ENCODE measurements at regions not wholly inside any gene's neighbourhood (a gene's known extent, or its start where the extent isn't known, plus 50 kb on each side); places are given as distances from the start of the nearest gene placed in this dataset.

GRCh38 chr10:118496525-118496924 lies 98.9 kb downstream of the PRLHR start:
- no peak for TF ChIP-seq CTCF (IDR thresholded peaks at IDR 0.05; ENCODE audit: insufficient read depth, low read depth, low read length, missing control alignments)
- no peak overlapping the region for H3K4me3 ChIP-seq (ENCODE audit: low read depth, low read length)
- no peak for DNase-seq (ENCODE audit: low read depth)

- H3K4me3 ChIP-seq (ENCODE audit: low read depth, low read length) = no peak overlapping the region
- DNase-seq (ENCODE audit: low read depth) = no peak
- no peak for TF ChIP-seq CTCF (IDR thresholded peaks at IDR 0.05; ENCODE audit: insufficient read depth, low read depth, low read length, missing control alignments)
Measured at GRCh38 chr10:118495499-118495898, 99.9 kb downstream of the PRLHR start.

GRCh38 chr10:118491055-118491454 lies 104.4 kb downstream of the PRLHR start:
- no peak for TF ChIP-seq CTCF (IDR thresholded peaks at IDR 0.05; ENCODE audit: insufficient read depth, low read depth, low read length, missing control alignments)
- no peak overlapping the region for H3K4me3 ChIP-seq (ENCODE audit: low read depth, low read length)
- no peak for DNase-seq (ENCODE audit: low read depth)

GRCh38 chr10:118488710-118489497 lies 106.5 kb downstream of the PRLHR start:
- no peak for TF ChIP-seq CTCF (IDR thresholded peaks at IDR 0.05; ENCODE audit: insufficient read depth, low read depth, low read length, missing control alignments)

GRCh38 chr10:118485641-118486040 lies 109.8 kb downstream of the PRLHR start:
- DNase-seq (ENCODE audit: low read depth) = no peak
- TF ChIP-seq CTCF (IDR thresholded peaks at IDR 0.05; ENCODE audit: insufficient read depth, low read depth, low read length, missing control alignments) = no peak
- H3K4me3 ChIP-seq (ENCODE audit: low read depth, low read length) = no peak overlapping the region

More at GRCh38 chr10:118488710-118489497, 106.5 kb downstream of the PRLHR start:
- peak; percentile 16 for DNase-seq (ENCODE audit: low read depth)
- no peak overlapping the region for H3K4me3 ChIP-seq (ENCODE audit: low read depth, low read length)

- H3K4me3 ChIP-seq (ENCODE audit: low read depth, low read length) = no peak overlapping the region
- no peak for TF ChIP-seq CTCF (IDR thresholded peaks at IDR 0.05; ENCODE audit: insufficient read depth, low read depth, low read length, missing control alignments)
- no peak for DNase-seq (ENCODE audit: low read depth)
Measured at GRCh38 chr10:118484152-118484871, 111.1 kb downstream of the PRLHR start.

Measured in GM12865 (cell line).